Prostate gland (tissue), 2 donors: ENCODE measurements at regions not wholly inside any gene's neighbourhood (a gene's known extent, or its start where the extent isn't known, plus 50 kb on each side); places are given as distances from the start of the nearest gene placed in this dataset.

Experiments
- CTCF ChIP-seq, 4 experiments: fragments of 200-600 bp in 2 of 4; fragments of 450-650 bp in 2 of 4; sonication (generic) in 2 of 4; IDR thresholded peaks; 1 replicate in 3 of 4; 2 replicates in 1 of 4; pipeline ENCODE4 v1.5.1; 2016 to 2019; ENCODE audit warnings: antibody characterized with exemption in 4 of 4, mild to moderate bottlenecking in 2 of 4, moderate library complexity in 2 of 4
- POLR2A ChIP-seq: fragments of 450-650 bp; IDR thresholded peaks from one replicate; pipeline ENCODE4 v1.6.1; 2016; ENCODE audit warnings: antibody characterized with exemption, mild to moderate bottlenecking

GRCh38 chr6:113432521-113433334 lies 424.4 kb upstream of the MARCKS start:
- TF ChIP-seq CTCF (IDR thresholded peaks at IDR 0.05), result no peak
- TF ChIP-seq POLR2A, result no peak
